Mucosa of descending colon (tissue), 3 donors: ENCODE measurements at regions not wholly inside any gene's neighbourhood (a gene's known extent, or its start where the extent isn't known, plus 50 kb on each side); places are given as distances from the start of the nearest gene placed in this dataset.
A peak's percentile ranks its signal among the peaks of the same experiment; 100 is the strongest.
"Not testable (repeated sequence)": the region's sequence is repeated elsewhere in the genome, so short reads cannot be mapped to it uniquely, and the experiment has no call there.

Experiments
- ATAC-seq: fragments of 200-7000 bp; cut with Tn5 transposase; one replicate; pipeline ENCODE4 v1.9.1; 2020; ENCODE audit warnings: mild to moderate bottlenecking, moderate library complexity
- DNase-seq, 3 donors: peaks; one replicate each; pipeline ENCODE4 v3.0.0-alpha.2; 2020
- H3K36me3 ChIP-seq: fragments of 200-600 bp; one replicate; pipeline ENCODE4 v1.8.0; 2021; ENCODE audit warnings: low read depth, mild to moderate bottlenecking
- H3K4me1 ChIP-seq: fragments of 200-600 bp; one replicate; pipeline ENCODE4 v1.8.0; 2021; ENCODE audit warnings: low read depth, mild to moderate bottlenecking
- H3K4me3 ChIP-seq: fragments of 200-600 bp; one replicate; pipeline ENCODE4 v1.8.0; 2021; ENCODE audit warnings: mild to moderate bottlenecking
- H3K9me3 ChIP-seq: fragments of 200-600 bp; one replicate; pipeline ENCODE4 v1.8.0; 2021; ENCODE audit warnings: mild to moderate bottlenecking
- CTCF ChIP-seq: fragments of 200-600 bp; IDR thresholded peaks from one replicate; pipeline ENCODE4 v1.8.0; 2022; ENCODE audit warnings: antibody characterized with exemption, mild to moderate bottlenecking
- intact Hi-C, 2 donors: fragments of 100-400 bp; cut with DNase I in 1 of 2; cut with micrococcal nuclease in 1 of 2; formaldehyde crosslinking; loops; one replicate each; pipeline versions ENCODE4 v1.11.0 to v1.11.1; 2022; cut with DNase I, micrococcal nuclease
- donor health status: DM: no; HTN: no; CAD: no; lungs with moderate emphysema.
- donor health status: DM: no; HTN: no; CAD: no.
- donor health status: DM: no; HTN: yes; CAD: no.

DNA sequence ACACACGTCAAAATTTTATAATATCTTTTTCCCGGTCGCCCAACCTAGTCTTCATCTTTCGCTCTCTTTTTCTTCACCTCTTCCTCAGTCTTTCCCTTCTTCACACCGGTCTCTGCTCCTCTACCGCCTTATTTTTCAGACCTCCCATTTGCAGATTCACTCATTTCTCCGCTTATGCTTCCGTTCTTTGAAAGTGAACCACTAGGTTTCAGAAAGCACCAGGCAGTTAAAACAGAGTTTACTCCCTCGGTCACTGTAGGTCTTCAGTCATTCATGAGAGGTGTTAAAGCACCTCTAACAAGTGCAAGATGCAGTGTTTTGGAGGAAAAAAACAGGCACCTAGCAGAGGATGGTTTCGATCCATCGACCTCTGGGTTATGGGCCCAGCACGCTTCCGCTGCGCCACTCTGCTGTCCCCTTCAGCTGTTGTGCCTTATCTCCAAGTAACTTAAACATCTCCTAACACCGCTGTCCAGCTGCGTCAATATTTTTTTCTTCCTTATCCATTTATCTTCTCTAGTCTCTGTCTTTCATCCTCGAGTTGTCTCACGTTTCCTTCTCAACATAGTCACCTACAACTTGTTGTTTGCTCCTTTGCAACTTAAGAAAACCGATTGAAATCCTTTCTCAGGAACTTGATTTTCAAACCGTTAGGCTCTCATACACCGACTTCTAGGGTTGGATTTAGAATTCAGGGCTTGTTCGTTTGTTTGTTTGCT is 119.7 kb upstream of the ZNF184 start:
- H3K4me3 ChIP-seq, result no peak overlapping the region
- ATAC-seq (peak; percentile 61), DNase-seq (peak in 1 of 3 donors; percentile 19)
- no peaks in the 10 kb centered on the region for H3K36me3 ChIP-seq
- peaks cover 3% of the 10 kb centered on the region for H3K4me1 ChIP-seq
- intact Hi-C loops, result no loop called here
- H3K9me3 ChIP-seq, result no peaks in the 10 kb centered on the region
- TF ChIP-seq CTCF, result no peak

DNA sequence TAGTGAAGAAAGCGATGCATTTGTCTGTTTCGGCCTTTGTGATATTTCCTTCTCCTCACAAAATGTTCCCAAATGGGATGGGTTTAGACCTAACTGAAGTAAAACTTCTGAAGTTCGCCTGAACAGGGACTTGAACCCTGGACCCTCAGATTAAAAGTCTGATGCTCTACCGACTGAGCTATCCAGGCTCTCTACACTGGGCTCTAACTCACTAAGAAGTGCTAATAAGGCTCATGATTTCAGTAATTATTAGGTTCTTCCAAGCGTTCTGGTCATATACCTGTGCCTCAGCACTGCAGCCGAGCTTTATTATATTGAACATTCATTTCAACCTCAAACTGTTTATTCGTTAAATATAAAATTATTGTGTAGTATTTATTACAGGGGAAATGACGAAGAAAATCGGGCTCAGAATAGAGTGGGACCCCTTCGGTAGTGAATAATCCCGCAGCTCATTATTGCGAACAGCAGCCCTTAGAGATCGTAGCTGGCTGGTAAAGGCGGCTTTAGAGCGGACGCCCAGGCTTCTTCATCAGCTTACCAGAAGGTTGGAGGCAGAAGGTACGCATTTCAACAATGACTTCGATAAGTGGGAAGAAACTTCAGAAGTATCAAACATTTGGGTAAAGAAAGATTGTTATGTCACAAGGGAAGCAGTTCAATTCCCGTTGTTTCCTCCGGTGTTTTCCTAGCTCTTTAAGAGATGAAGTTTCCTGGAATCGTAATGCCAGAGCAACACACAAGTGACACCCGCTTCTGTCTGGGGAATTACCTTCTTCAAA is 119.0 kb upstream of the ZNF184 start:
- TF ChIP-seq CTCF, result no peak
- intact Hi-C loops, result no loop called here

GRCh38 chr6:27585316-27585715 is 112.4 kb upstream of the ZNF184 start:
- H3K9me3 ChIP-seq, DNase-seq, H3K4me3 ChIP-seq, intact Hi-C loops, H3K4me1 ChIP-seq, ATAC-seq, H3K36me3 ChIP-seq: not testable (repeated sequence)

More for the DNA sequence above, 119.0 kb upstream of the ZNF184 start:
- Histone ChIP-seq H3K4me1 (peaks cover 3% of the 10 kb centered on the region), H3K4me3 (no peak overlapping the region), H3K36me3 (no peaks in the 10 kb centered on the region), H3K9me3 (no peaks in the 10 kb centered on the region)
- no peak for DNase-seq
- ATAC-seq, result no peak

- intact Hi-C loops, result no loop called here
- H3K4me1 ChIP-seq, result no peaks in the 10 kb centered on the region
- DNase-seq, result no peak
- no peak for TF ChIP-seq CTCF
- H3K4me3 ChIP-seq, result no peak overlapping the region
- no peaks in the 10 kb centered on the region for H3K36me3 ChIP-seq
- no peak for ATAC-seq
- no peaks in the 10 kb centered on the region for H3K9me3 ChIP-seq
These were observed 111.4 kb upstream of the ZNF184 start for GRCh38 chr6:27584326-27584725.

DNA sequence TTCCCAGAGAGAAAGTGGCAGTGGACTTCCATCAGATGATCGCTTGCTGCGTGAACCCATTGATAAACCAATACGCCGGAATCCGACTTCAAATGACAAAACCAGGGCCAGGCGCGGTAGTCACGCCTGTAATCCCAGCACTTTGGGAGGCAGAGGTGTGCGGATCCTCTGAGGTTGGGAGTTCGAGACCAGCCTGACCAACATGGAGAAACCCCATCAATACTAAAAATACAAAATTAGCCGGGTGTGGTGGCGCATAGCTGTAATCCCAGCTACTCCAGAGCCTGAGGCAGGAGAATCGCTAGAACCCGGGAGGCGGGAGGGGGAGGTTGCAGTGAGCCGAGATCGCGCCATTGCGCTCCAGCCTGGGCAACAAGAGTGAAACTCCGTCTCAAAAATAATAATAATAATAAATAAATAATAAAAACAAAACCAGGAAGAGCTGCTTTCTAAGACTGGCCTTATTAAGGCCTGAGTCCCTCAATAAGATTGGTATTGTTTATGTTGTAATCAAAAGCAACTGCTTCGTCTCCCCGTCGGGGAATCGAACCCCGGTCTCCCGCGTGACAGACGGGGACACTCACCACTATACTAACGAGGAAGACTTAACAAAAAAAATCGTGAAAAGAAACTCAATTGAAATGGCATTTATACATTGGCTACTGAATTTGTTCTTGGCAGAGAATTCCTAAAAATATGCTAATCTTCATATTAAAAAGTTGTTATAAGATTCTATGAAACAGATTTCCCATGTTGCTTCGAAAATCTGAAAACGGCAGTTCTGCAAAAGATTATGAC is 110.2 kb upstream of the ZNF184 start:
- intact Hi-C loops, result no loop called here
- no peak for ATAC-seq

More for the DNA sequence above, 110.2 kb upstream of the ZNF184 start:
- Histone ChIP-seq H3K4me1 (no peaks in the 10 kb centered on the region), H3K36me3 (no peaks in the 10 kb centered on the region), H3K4me3 (no peak overlapping the region), H3K9me3 (no peaks in the 10 kb centered on the region)
- TF ChIP-seq CTCF, result no peak
- DNase-seq, result peak in 1 of 3 donors; percentile 11
